B cell (primary cell): ENCODE measurements at regions not wholly inside any gene's neighbourhood (a gene's known extent, or its start where the extent isn't known, plus 50 kb on each side); places are given as distances from the start of the nearest gene placed in this dataset.

Source experiments
- ATAC-seq: fragments of 200-7000 bp; cut with Tn5 transposase; one replicate; pipeline ENCODE4 v1.10.0; 2021; ENCODE audit warnings: low read depth, mild to moderate bottlenecking, moderate number of reproducible peaks, moderate library complexity
- CTCF ChIA-PET: fragments of 350-600 bp; sonication (Branson Sonifier 250); formaldehyde crosslinking; loops from one replicate; lab custom pipeline; 2021; ENCODE audit warnings: antibody characterized with exemption, inconsistent platforms; lab: Charles Lee
- POLR2A ChIA-PET: fragments of 350-600 bp; sonication (Branson Sonifier 250); formaldehyde crosslinking; loops from one replicate; lab custom pipeline; 2021; ENCODE audit warnings: antibody characterized with exemption; lab: Charles Lee
- DNase-seq: peaks from one replicate; pipeline ENCODE4 v3.0.0; 2013
- H2AFZ ChIP-seq: 2 replicates; pipeline ENCODE4 v1.6.1; 2012; ENCODE audit warnings: mild to moderate bottlenecking, low read depth, low read length; ENCODE audit not compliant: insufficient read depth, poor library complexity, severe bottlenecking
- H3K27ac ChIP-seq, 2 donors: 1 replicate in 1 of 2; 2 replicates in 1 of 2; pipeline ENCODE4 v1.5.1; 2012 to 2013; ENCODE audit warnings: low read length in 2 of 2, mild to moderate bottlenecking in 2 of 2, moderate library complexity in 1 of 2
- H3K27me3 ChIP-seq, 4 experiments: fragments of 200-600 bp in 1 of 4; sonication (generic) in 1 of 4; replicated peaks in 1 of 4; 1 replicate in 2 of 4; 2 replicates in 2 of 4; pipeline versions ENCODE4 v1.6.1 to v1.7.0; 2013 to 2016; ENCODE audit warnings: low read length in 3 of 4, mild to moderate bottlenecking in 2 of 4, mixed read lengths in 1 of 4, moderate library complexity in 1 of 4; ENCODE audit not compliant: insufficient read depth in 4 of 4, control insufficient read depth in 3 of 4; ENCODE audit errors: control extremely low read depth in 1 of 4
- H3K36me3 ChIP-seq, 2 experiments: replicated peaks in 1 of 2; 1 replicate in 1 of 2; 2 replicates in 1 of 2; pipeline versions ENCODE4 v1.6.1 to v1.7.1; 2013; ENCODE audit warnings: low read length in 1 of 2; ENCODE audit not compliant: insufficient read depth in 2 of 2, control insufficient read depth in 1 of 2; ENCODE audit errors: control extremely low read depth in 1 of 2, extremely low read depth in 1 of 2
- H3K4me1 ChIP-seq, 2 donors: fragments of 200-600 bp in 1 of 2; sonication (generic) in 1 of 2; 1 replicate in 1 of 2; 2 replicates in 1 of 2; pipeline versions ENCODE4 v1.5.1 to v1.6.1; 2013 to 2017; ENCODE audit warnings: low read length in 2 of 2; ENCODE audit not compliant: control insufficient read depth in 2 of 2, insufficient read depth in 2 of 2
- H3K4me2 ChIP-seq: replicated peaks from 2 replicates; pipeline ENCODE3; 2012; ENCODE audit warnings: mild to moderate bottlenecking, low read depth, low read length; ENCODE audit not compliant: poor library complexity, severe bottlenecking
- H3K4me3 ChIP-seq, 5 experiments: fragments of 200-600 bp in 1 of 5; sonication (generic) in 1 of 5; 1 replicate in 3 of 5; 2 replicates in 2 of 5; pipeline versions ENCODE4 v1.5.1 to v1.7.0; 2011 to 2016; ENCODE audit warnings: low read length in 4 of 5, mild to moderate bottlenecking in 4 of 5, low read depth in 2 of 5, control low read depth in 1 of 5, moderate library complexity in 1 of 5; ENCODE audit not compliant: insufficient read depth in 1 of 5; ENCODE audit errors: control extremely low read depth in 1 of 5, extremely low read depth in 1 of 5
- H3K79me2 ChIP-seq: fragments of 200-600 bp; sonication (generic); one replicate; pipeline ENCODE4 v1.6.0; 2016; ENCODE audit warnings: low read length; ENCODE audit not compliant: control insufficient read depth, insufficient read depth
- H3K9ac ChIP-seq: fragments of 200-600 bp; sonication (generic); 2 replicates; pipeline ENCODE4 v1.6.1; 2017; ENCODE audit warnings: mild to moderate bottlenecking, low read length, moderate library complexity
- H3K9me3 ChIP-seq, 3 donors: one replicate each; pipeline versions ENCODE4 v1.6.1 to v1.7.1; 2013; ENCODE audit warnings: low read length in 2 of 3; ENCODE audit not compliant: control insufficient read depth in 2 of 3, insufficient read depth in 1 of 3; ENCODE audit errors: control extremely low read depth in 1 of 3
- H4K20me1 ChIP-seq: 2 replicates; pipeline ENCODE4 v1.6.0; 2012; ENCODE audit warnings: mild to moderate bottlenecking, low read length; ENCODE audit not compliant: insufficient read depth, control insufficient read depth, poor library complexity, severe bottlenecking
- H3K27ac Mint-ChIP-seq: one replicate; pipeline ENCODE4 v1.8.0; 2021; ENCODE audit warnings: mixed read lengths
- H3K27me3 Mint-ChIP-seq: one replicate; pipeline ENCODE4 v1.8.0; 2021; ENCODE audit warnings: mixed read lengths
- H3K4me1 Mint-ChIP-seq: one replicate; pipeline ENCODE4 v1.8.0; 2021; ENCODE audit warnings: mixed read lengths
- H3K4me3 Mint-ChIP-seq: one replicate; pipeline ENCODE4 v1.8.0; 2021; ENCODE audit warnings: mixed read lengths
- H3K9me3 Mint-ChIP-seq: one replicate; pipeline ENCODE4 v1.8.0; 2022; ENCODE audit warnings: mixed read lengths; ENCODE audit not compliant: insufficient read depth
- EZH2 ChIP-seq: IDR thresholded peaks from 2 replicates; pipeline ENCODE4 v1.6.1; 2012; ENCODE audit warnings: borderline replicate concordance, low read depth, mild to moderate bottlenecking, moderate library complexity, low read length; ENCODE audit not compliant: insufficient read depth, poor library complexity, severe bottlenecking
- WGBS: methylation state at CpG from one replicate; pipeline ENCODE4 v1.1.5; 2013; ENCODE audit warnings: missing lambda C conversion rate; ENCODE audit not compliant: insufficient coverage; 5-methylcytosine and 5-hydroxymethylcytosine counted together
- intact Hi-C: fragments of 100-400 bp; cut with micrococcal nuclease; formaldehyde crosslinking; loops from one replicate; pipeline ENCODE4 v1.10.0; 2022
- TF ChIP-seq, protein P1 (sequence below): fragments of 200-600 bp; IDR thresholded peaks from one replicate; pipeline ENCODE4 v1.8.0; 2022; ENCODE audit warnings: antibody characterized with exemption, mild to moderate bottlenecking

DNA sequence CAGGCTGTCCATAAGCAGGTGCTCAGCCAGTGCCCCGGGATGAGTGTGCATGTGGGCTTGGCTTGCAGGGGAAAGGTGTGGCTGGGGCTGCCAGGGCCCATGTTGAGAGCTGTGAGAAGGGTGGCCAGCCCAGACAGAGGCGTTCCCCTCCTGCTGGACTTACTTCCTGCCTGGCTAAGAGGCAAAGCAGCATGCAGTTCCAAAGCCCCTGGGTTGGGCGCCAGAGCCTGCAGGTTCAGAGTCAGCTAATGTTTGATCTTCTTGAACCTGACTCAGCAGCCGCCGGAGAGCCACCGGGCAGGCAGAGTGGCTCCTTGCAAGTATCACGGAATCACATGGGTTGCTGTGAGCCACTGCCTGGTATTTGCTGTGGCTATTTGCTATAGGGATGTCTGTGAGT lies 168.4 kb upstream of the MAP1B start:
- Mint-ChIP-seq H3K4me3 (no peak overlapping the region), H3K4me1 (no peaks in the 10 kb centered on the region), H3K27me3 (peaks cover 8% of the 10 kb centered on the region), H3K27ac (no peak overlapping the region), H3K9me3 (no peaks in the 10 kb centered on the region)
- no peaks in the 10 kb centered on the region for H3K36me3 ChIP-seq
- H3K79me2 ChIP-seq, result no peaks in the 10 kb centered on the region
- no peak for TF ChIP-seq EZH2
- TF ChIP-seq, protein P1, sequence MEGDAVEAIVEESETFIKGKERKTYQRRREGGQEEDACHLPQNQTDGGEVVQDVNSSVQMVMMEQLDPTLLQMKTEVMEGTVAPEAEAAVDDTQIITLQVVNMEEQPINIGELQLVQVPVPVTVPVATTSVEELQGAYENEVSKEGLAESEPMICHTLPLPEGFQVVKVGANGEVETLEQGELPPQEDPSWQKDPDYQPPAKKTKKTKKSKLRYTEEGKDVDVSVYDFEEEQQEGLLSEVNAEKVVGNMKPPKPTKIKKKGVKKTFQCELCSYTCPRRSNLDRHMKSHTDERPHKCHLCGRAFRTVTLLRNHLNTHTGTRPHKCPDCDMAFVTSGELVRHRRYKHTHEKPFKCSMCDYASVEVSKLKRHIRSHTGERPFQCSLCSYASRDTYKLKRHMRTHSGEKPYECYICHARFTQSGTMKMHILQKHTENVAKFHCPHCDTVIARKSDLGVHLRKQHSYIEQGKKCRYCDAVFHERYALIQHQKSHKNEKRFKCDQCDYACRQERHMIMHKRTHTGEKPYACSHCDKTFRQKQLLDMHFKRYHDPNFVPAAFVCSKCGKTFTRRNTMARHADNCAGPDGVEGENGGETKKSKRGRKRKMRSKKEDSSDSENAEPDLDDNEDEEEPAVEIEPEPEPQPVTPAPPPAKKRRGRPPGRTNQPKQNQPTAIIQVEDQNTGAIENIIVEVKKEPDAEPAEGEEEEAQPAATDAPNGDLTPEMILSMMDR, result no peak
- DNase-seq (no peak), ATAC-seq (no peak)
- WGBS, result 82% methylated on average over 6 of the region's 7 CpGs
- H3K4me1 ChIP-seq, result no peaks in the 10 kb centered on the region
- H3K9me3 ChIP-seq, result peaks cover 0 to 8% (median 0%) of the 10 kb centered on the region in 3 donors
- intact Hi-C loops, result no loop called here
- H2AFZ ChIP-seq, result no peak overlapping the region
- H3K27ac ChIP-seq, result no peak overlapping the region
- no peak overlapping the region for H3K4me2 ChIP-seq
- no peak overlapping the region for H3K9ac ChIP-seq
- H4K20me1 ChIP-seq, result no peaks in the 10 kb centered on the region
- ChIA-PET CTCF (no interaction called here), POLR2A (no interaction called here)
- H3K4me3 ChIP-seq, result no peak overlapping the region
- peaks cover 0 to 3% (median 0%) of the 10 kb centered on the region in 4 experiments for H3K27me3 ChIP-seq

DNA sequence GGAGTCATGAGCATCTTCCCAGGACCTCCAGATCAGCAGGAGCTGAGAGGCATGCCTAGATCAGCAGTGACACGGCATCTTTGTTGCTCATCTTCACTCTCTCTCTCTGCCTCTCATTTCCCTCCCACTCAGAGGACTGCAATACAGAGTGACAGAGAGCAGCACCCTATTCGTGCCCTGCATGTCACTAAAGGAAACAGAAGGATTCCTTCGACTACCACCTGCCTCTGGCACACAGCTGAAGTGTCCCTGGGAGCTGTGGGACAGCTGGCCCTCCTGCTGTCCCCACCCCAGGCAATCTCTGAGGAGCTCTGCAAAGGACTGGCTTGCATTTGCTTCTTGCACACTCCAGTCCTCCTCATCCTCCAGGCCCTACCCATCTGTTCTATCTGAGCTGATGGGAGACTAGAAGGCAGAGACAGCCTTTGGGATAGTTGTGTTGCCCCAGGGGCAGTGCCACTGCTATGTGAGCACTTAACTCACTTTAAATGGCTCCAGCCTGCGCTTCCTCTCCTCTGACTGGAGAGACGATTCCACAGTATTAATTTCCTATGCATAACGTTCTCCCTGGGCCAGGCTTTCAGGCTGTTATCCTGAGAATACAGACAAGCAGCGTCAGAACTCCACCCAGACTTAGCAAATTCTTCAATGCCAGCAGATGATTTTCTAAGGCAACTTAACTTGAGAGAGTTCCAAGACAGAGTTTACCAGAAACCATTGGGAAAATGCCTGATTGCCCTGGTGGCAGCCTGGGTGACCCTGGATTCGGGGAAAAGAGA lies 167.6 kb upstream of the MAP1B start:
- CTCF ChIA-PET, result no interaction called here
- intact Hi-C loops, result no loop called here
- Histone ChIP-seq H3K4me3 (no peak overlapping the region), H3K79me2 (no peaks in the 10 kb centered on the region), H3K27ac (no peak overlapping the region), H3K9me3 (peaks cover 0 to 8% (median 0%) of the 10 kb centered on the region in 3 donors), H3K27me3 (peaks cover 0 to 3% (median 0%) of the 10 kb centered on the region in 4 experiments), H4K20me1 (no peaks in the 10 kb centered on the region), H3K9ac (no peak overlapping the region), H3K4me1 (no peaks in the 10 kb centered on the region), H3K4me2 (no peak overlapping the region), H3K36me3 (no peaks in the 10 kb centered on the region), H2AFZ (no peak overlapping the region)
- POLR2A ChIA-PET, result no interaction called here
- no peaks in the 10 kb centered on the region for H3K9me3 Mint-ChIP-seq
- TF ChIP-seq, protein P1, result no peak
- TF ChIP-seq EZH2, result no peak
- H3K27me3 Mint-ChIP-seq, result peaks cover 8% of the 10 kb centered on the region
- no peaks in the 10 kb centered on the region for H3K4me1 Mint-ChIP-seq
- no peak for DNase-seq
- no peak overlapping the region for H3K4me3 Mint-ChIP-seq
- H3K27ac Mint-ChIP-seq, result no peak overlapping the region
- ATAC-seq, result no peak
- 79% methylated on average over 7 of the region's 8 CpGs for WGBS
